ENCODE measurements at regions not wholly inside any gene's neighbourhood (a gene's known extent, or its start where the extent isn't known, plus 50 kb on each side); places are given as distances from the start of the nearest gene placed in this dataset.
A peak's percentile ranks its signal among the peaks of the same experiment; 100 is the strongest.

DNA sequence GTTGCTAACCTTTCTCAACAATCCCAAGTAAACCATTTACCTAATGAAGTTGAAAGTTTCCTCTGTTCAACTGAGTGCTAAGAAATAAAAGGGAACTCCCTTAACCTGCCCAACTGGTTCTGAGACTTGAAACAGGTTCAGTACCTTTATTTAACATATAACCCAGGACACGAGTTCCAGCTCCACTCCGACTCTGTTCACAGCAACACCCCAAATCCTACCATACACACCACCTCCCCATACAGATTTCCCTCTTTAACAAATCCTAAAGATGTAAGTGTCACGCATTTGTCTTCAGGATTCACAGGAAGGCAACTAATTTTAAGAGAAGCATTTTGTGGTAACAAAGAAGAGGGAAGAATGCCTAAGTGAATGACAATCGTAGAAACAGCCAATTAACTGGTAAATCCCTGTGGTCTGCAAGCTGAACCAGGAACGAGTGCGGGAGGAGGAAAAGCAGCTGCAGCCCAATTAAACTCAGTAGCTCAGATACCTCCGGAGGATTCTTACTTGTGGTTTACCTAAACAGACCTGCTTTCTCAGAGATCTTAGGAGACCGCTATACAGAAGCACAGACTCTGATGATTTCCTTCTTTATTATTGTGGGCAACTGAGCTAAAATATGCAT, 134.5 kb upstream of the MAGI3 start:
- H3K4me3 Mint-ChIP-seq, result peak overlapping the region in 1 of 3 experiments; percentile 17
- no peaks in the 10 kb centered on the region for H3K36me3 Mint-ChIP-seq (ENCODE audit: low read depth)
- H3K4me1 Mint-ChIP-seq, result peaks cover 34% of the 10 kb centered on the region
- no peaks in the 10 kb centered on the region for H3K9me3 Mint-ChIP-seq
- TF ChIP-seq, protein P1, sequence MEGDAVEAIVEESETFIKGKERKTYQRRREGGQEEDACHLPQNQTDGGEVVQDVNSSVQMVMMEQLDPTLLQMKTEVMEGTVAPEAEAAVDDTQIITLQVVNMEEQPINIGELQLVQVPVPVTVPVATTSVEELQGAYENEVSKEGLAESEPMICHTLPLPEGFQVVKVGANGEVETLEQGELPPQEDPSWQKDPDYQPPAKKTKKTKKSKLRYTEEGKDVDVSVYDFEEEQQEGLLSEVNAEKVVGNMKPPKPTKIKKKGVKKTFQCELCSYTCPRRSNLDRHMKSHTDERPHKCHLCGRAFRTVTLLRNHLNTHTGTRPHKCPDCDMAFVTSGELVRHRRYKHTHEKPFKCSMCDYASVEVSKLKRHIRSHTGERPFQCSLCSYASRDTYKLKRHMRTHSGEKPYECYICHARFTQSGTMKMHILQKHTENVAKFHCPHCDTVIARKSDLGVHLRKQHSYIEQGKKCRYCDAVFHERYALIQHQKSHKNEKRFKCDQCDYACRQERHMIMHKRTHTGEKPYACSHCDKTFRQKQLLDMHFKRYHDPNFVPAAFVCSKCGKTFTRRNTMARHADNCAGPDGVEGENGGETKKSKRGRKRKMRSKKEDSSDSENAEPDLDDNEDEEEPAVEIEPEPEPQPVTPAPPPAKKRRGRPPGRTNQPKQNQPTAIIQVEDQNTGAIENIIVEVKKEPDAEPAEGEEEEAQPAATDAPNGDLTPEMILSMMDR (IDR thresholded peaks at IDR 0.05; ENCODE audit: unreplicated experiment in 3 of 3), result no peak
- H3K27me3 Mint-ChIP-seq (ENCODE audit: low read depth), result no peaks in the 10 kb centered on the region
- peak overlapping the region; percentile 47 to 91 (median 80) for H3K27ac Mint-ChIP-seq

DNA sequence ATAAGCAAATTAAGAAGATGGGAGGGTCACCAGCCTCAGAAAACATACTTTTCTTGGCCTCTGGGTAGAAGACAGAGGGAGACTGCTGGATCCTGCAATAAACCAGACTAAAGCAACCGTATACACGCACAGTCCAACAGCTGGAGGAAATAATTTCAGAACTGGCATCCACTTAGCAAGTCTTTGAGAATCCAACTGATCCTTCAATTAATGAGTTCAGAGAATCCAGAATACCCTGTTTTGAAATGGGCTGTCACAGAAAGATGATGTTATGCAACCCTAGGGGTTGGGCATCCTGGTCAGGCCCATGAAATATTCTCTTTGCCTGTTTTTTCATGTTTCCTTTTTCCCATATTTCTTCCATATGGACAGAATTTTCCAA, 134.0 kb upstream of the MAGI3 start:
- Mint-ChIP-seq H3K4me1 (peaks cover 34% of the 10 kb centered on the region), H3K4me3 (no peak overlapping the region), H3K36me3 (ENCODE audit: low read depth) (no peaks in the 10 kb centered on the region), H3K27ac (peak overlapping the region; percentile 47 to 91 (median 80)), H3K27me3 (ENCODE audit: low read depth) (no peaks in the 10 kb centered on the region), H3K9me3 (no peaks in the 10 kb centered on the region)
- TF ChIP-seq, protein P1 (IDR thresholded peaks at IDR 0.05; ENCODE audit: unreplicated experiment in 3 of 3), result no peak

DNA sequence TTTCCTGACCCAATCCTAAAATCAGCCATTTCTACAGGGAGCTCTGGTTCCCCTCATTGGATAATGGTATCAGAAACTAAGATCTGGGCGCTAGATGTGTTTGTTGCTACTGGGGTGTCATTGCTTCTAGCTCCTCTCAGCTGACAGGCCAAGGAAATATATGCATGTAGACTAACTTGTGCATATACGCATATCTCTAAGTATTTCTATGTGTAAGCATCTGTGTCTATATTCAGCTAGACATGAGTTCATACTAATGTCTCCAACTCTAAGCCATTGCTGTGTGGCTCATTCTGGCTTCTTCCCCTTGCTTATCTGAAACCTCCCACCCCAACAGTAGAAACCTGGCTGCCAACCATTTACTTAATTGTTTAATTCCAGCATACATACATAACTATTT, 130.3 kb upstream of the MAGI3 start:
- Mint-ChIP-seq H3K27ac (no peak overlapping the region), H3K4me3 (no peak overlapping the region), H3K36me3 (ENCODE audit: low read depth) (no peaks in the 10 kb centered on the region), H3K4me1 (peaks cover 16% of the 10 kb centered on the region), H3K27me3 (ENCODE audit: low read depth) (no peaks in the 10 kb centered on the region), H3K9me3 (no peaks in the 10 kb centered on the region)
- TF ChIP-seq, protein P1 (IDR thresholded peaks at IDR 0.05; ENCODE audit: unreplicated experiment in 3 of 3), result no peak

DNA sequence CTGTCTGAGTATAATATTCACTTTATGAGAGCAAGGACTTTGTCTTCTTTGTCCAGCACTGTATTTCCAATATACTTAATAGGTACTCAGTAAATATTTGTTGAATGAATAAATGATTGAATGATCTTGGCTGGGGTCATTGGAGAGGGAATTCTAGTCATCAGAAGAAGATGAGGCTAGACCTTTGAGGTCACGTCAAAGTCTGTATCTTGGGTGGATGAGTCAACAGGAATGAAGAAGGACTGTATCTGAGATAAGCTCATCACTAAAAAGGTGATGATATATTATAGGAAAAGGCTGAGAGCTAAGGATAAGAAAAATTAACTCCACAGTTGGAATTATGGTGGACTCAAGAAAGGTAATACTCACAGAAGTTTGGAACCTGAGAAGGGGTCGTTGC, 125.1 kb upstream of the MAGI3 start:
- Mint-ChIP-seq H3K4me1 (no peaks in the 10 kb centered on the region), H3K27ac (no peak overlapping the region), H3K9me3 (no peaks in the 10 kb centered on the region), H3K27me3 (ENCODE audit: low read depth) (no peaks in the 10 kb centered on the region), H3K36me3 (ENCODE audit: low read depth) (no peaks in the 10 kb centered on the region), H3K4me3 (no peak overlapping the region)
- TF ChIP-seq, protein P1 (IDR thresholded peaks at IDR 0.05; ENCODE audit: unreplicated experiment in 3 of 3), result no peak

DNA sequence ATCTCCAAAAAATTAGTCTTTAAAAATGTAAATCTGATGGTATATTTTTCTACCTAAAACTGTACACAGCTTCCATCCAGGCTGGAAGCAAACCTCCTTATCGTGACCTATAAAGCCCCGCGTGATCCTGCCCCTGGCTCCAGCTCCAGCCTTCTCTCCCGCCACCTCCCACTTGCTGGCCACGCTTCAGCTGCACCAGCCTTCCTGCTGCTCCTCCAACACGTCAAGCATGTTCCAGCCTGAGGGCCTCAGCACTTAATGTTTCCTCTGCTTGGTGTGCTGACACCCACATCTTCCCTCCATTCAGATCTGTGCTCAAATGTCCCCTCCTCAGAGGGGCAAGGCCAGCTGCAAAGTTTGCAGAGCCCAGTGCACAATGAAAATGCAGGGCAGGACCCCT, 123.5 kb upstream of the MAGI3 start:
- Mint-ChIP-seq H3K27me3 (ENCODE audit: low read depth) (no peaks in the 10 kb centered on the region), H3K9me3 (no peaks in the 10 kb centered on the region), H3K4me3 (no peak overlapping the region), H3K27ac (no peak overlapping the region), H3K4me1 (no peaks in the 10 kb centered on the region), H3K36me3 (ENCODE audit: low read depth) (no peaks in the 10 kb centered on the region)
- TF ChIP-seq, protein P1 (IDR thresholded peaks at IDR 0.05; ENCODE audit: unreplicated experiment in 3 of 3), result no peak

Measured in nephron (organoid).